Activated CD4-positive, alpha-beta T cell treated with anti-CD3 and anti-CD28 coated beads, Interleukin-2, amount 10 ng/mL, durations not matched to agents 7 days and 5 days (primary cell): ENCODE measurements at regions not wholly inside any gene's neighbourhood (a gene's known extent, or its start where the extent isn't known, plus 50 kb on each side); places are given as distances from the start of the nearest gene placed in this dataset.

Experiments
- CTCF ChIA-PET: fragments of 350-600 bp; sonication (Branson Sonifier 250); formaldehyde crosslinking; loops from one replicate; lab custom pipeline; 2021; ENCODE audit warnings: antibody characterized with exemption; lab: Charles Lee
- POLR2A ChIA-PET: fragments of 350-600 bp; sonication (Branson Sonifier 250); formaldehyde crosslinking; loops from one replicate; lab custom pipeline; 2021; ENCODE audit warnings: antibody characterized with exemption; lab: Charles Lee
- DNase-seq: peaks from one replicate; pipeline ENCODE4 v3.0.0-alpha.2; 2020
- H3K27ac Mint-ChIP-seq: one replicate; pipeline ENCODE4 v1.8.0; 2021; ENCODE audit warnings: mild to moderate bottlenecking, moderate library complexity, mixed read lengths
- H3K27me3 Mint-ChIP-seq: one replicate; pipeline ENCODE4 v1.8.0; 2021; ENCODE audit warnings: mixed read lengths
- H3K36me3 Mint-ChIP-seq: one replicate; pipeline ENCODE4 v1.8.0; 2021; ENCODE audit warnings: low read depth, mixed read lengths
- H3K4me1 Mint-ChIP-seq: one replicate; pipeline ENCODE4 v1.8.0; 2021; ENCODE audit warnings: mixed read lengths
- H3K4me3 Mint-ChIP-seq: one replicate; pipeline ENCODE4 v1.8.0; 2021; ENCODE audit warnings: mild to moderate bottlenecking, moderate library complexity, mixed read lengths
- H3K9me3 Mint-ChIP-seq: one replicate; pipeline ENCODE4 v1.8.0; 2021; ENCODE audit warnings: mixed read lengths

- ChIA-PET POLR2A (no interaction called here), CTCF (no interaction called here)
- Mint-ChIP-seq H3K4me3 (no peak overlapping the region), H3K9me3 (peaks cover 7% of the 10 kb centered on the region), H3K27ac (no peak overlapping the region), H3K4me1 (no peaks in the 10 kb centered on the region), H3K36me3 (no peaks in the 10 kb centered on the region), H3K27me3 (no peaks in the 10 kb centered on the region)
- no peak for DNase-seq
These were observed 1386.6 kb downstream of the PCDH7 start for GRCh38 chr4:32106767-32107166.

DNA sequence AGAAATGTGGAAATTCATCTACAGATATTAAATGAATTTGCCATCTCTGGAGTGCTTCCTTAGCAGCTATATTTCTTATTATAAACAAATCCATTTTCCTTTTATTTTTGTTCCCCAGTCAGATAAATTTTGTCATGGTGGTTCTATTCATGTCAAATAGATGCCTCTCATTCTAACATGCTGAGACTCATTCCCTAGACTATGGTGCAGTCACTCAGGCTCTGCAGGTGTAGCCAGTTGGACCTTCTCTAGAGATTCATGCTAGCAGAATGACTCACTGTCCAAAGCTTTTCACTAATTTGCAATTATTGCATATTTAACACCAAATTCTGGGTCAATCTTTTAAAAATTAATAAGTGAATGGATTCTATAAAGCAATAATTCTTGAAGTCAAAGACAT lies 1392.7 kb downstream of the PCDH7 start:
- Mint-ChIP-seq H3K9me3 (no peaks in the 10 kb centered on the region), H3K36me3 (no peaks in the 10 kb centered on the region), H3K27ac (no peak overlapping the region), H3K4me3 (no peak overlapping the region), H3K27me3 (no peaks in the 10 kb centered on the region), H3K4me1 (no peaks in the 10 kb centered on the region)
- DNase-seq, result no peak
- ChIA-PET POLR2A (no interaction called here), CTCF (no interaction called here)

- Mint-ChIP-seq H3K9me3 (peaks cover 4% of the 10 kb centered on the region), H3K4me1 (no peaks in the 10 kb centered on the region), H3K27me3 (no peaks in the 10 kb centered on the region), H3K27ac (no peak overlapping the region), H3K4me3 (no peak overlapping the region), H3K36me3 (no peaks in the 10 kb centered on the region)
- ChIA-PET CTCF (interaction anchor here (0.7 kb wide), 2 partner anchors 26 to 491 kb away, joined by 3 read pairs; no protein-coding TSS in a partner anchor), POLR2A (no interaction called here)
- no peak for DNase-seq
These were observed 1397.5 kb downstream of the PCDH7 start for GRCh38 chr4:32117693-32118092.

DNA sequence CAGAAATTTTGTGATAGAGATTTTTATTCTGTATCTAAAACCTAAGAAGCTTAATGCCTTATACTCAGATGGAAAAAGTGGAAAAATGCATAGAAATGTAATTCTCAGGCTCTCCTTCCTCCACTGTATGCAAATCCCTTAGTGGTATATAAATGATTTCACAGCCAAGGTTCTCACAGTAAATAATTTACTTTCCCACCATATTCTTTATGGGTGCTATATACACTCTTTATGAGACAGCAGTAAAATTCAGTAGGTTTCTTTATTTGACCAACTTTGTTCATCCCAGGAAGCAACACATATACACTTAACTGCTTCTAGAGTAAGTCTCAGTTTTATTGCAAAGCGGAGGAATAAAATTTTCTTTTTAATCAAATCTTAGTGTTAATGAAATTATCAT lies 1399.7 kb downstream of the PCDH7 start:
- ChIA-PET CTCF (no interaction called here), POLR2A (no interaction called here)
- H3K4me1 Mint-ChIP-seq, result no peaks in the 10 kb centered on the region
- DNase-seq, result no peak
- no peak overlapping the region for H3K27ac Mint-ChIP-seq
- H3K9me3 Mint-ChIP-seq, result peaks cover 9% of the 10 kb centered on the region
- no peaks in the 10 kb centered on the region for H3K36me3 Mint-ChIP-seq
- no peaks in the 10 kb centered on the region for H3K27me3 Mint-ChIP-seq
- H3K4me3 Mint-ChIP-seq, result no peak overlapping the region

DNA sequence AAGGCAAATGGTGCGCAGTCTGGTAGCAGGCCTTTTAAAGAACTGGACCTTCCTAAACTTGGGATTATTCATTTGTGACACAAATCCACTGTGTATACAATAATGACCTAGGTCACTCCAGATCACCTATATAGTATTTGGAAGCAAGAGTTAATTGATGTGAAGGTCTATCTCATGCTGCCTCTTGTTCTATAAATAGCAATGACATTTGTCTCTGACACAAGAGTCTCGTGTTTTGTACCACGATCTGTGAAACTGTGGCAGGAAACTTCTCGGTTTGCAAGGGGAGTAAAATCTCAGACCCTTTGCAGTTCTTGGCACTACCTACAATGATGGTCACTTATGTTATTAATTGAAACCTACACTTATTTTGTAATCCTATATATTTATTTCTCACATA lies 1408.4 kb downstream of the PCDH7 start:
- Mint-ChIP-seq H3K27ac (no peak overlapping the region), H3K9me3 (peaks cover 9% of the 10 kb centered on the region), H3K36me3 (no peaks in the 10 kb centered on the region), H3K27me3 (no peaks in the 10 kb centered on the region), H3K4me3 (no peak overlapping the region), H3K4me1 (no peaks in the 10 kb centered on the region)
- CTCF ChIA-PET, result no interaction called here
- POLR2A ChIA-PET, result no interaction called here
- DNase-seq, result no peak

GRCh38 chr4:32129967-32130366 lies 1409.8 kb downstream of the PCDH7 start:
- H3K27ac Mint-ChIP-seq, result no peak overlapping the region
- H3K9me3 Mint-ChIP-seq, result peaks cover 6% of the 10 kb centered on the region
- no peaks in the 10 kb centered on the region for H3K27me3 Mint-ChIP-seq
- H3K4me1 Mint-ChIP-seq, result no peaks in the 10 kb centered on the region
- no peak overlapping the region for H3K4me3 Mint-ChIP-seq
- DNase-seq, result no peak
- POLR2A ChIA-PET, result no interaction called here
- CTCF ChIA-PET, result no interaction called here
- H3K36me3 Mint-ChIP-seq, result no peaks in the 10 kb centered on the region

DNA sequence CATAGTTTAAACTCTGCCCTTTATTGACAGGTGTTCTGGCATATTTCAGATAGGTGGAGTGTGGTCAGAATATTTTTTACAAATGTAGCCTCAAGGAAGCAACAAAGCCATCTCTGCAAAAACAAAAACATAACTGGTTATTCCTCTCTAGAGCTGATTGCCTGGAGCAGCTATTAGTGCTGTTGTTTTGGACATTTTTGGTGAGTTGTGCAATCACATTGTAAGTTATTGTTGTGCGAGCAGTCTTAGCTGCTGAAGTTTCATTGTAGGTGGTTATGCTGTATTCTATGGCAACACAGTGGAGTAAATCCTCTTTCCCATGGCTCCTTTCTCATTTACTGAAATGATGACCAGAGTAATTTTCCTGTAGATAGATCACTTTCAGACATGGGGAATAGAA lies 1413.0 kb downstream of the PCDH7 start:
- no peak for DNase-seq
- Mint-ChIP-seq H3K4me1 (no peaks in the 10 kb centered on the region), H3K4me3 (no peak overlapping the region), H3K27me3 (no peaks in the 10 kb centered on the region), H3K36me3 (no peaks in the 10 kb centered on the region), H3K27ac (no peak overlapping the region), H3K9me3 (peaks cover under 1% of the 10 kb centered on the region)
- ChIA-PET CTCF (no interaction called here), POLR2A (no interaction called here)

DNA sequence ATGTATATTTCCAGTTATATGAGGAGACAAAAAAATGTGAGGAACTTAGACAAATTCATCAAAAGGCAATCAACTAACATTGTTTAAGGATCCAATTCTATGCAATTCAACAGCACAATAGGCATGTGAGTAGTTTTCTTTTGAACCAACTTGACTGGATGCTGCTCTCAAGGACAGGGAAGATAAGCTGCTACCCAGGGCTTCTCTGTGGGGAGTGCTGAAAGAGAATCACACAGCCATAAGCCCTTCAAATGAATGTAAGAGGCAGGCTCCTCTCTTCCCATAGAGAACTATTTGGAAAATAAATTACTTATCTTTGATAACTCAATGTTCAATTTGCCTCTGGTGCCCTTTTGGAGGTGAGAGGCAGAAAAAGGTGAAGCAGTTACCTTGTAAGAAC lies 1413.6 kb downstream of the PCDH7 start:
- H3K9me3 Mint-ChIP-seq, result no peaks in the 10 kb centered on the region
- DNase-seq, result no peak
- ChIA-PET POLR2A (no interaction called here), CTCF (no interaction called here)
- H3K4me1 Mint-ChIP-seq, result no peaks in the 10 kb centered on the region
- no peak overlapping the region for H3K27ac Mint-ChIP-seq
- no peaks in the 10 kb centered on the region for H3K36me3 Mint-ChIP-seq
- H3K4me3 Mint-ChIP-seq, result no peak overlapping the region
- no peaks in the 10 kb centered on the region for H3K27me3 Mint-ChIP-seq

GRCh38 chr4:32135642-32136041 lies 1415.5 kb downstream of the PCDH7 start:
- Mint-ChIP-seq H3K4me1 (no peaks in the 10 kb centered on the region), H3K27me3 (no peaks in the 10 kb centered on the region), H3K4me3 (no peak overlapping the region), H3K27ac (no peak overlapping the region), H3K9me3 (no peaks in the 10 kb centered on the region), H3K36me3 (no peaks in the 10 kb centered on the region)
- DNase-seq, result no peak
- ChIA-PET CTCF (no interaction called here), POLR2A (no interaction called here)

DNA sequence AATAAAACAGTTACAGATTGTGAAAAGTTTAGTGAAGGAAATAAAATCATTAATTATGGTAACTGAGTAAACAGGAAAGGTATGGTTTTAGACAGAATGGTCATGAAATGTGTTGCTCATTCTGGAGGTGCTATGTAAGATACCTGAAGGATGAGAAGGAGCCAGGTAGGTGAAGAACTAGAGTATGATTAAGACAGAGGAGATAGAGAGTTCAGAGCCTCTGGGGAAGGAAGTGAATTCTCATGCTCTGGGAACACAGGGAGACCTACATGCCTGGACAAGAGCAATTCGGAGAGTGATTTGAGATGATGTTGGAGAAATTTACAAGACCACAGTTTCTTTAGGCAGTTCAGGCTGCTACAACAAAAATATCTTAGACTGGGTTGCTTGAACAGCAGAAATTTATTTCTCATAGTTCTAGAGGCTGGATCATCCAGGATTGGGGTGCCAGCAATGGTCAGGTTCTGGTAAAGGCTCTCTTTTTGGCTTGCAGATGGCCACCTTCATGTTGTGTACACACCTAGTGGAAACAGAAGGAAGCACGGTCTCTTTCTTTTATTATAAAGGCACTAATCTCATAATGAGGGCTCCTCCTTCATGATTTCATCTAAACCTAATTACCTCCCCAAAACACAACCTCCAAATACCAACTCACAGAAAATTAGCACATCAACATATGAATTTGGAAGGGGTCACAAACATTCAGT lies 1416.1 kb downstream of the PCDH7 start:
- Mint-ChIP-seq H3K27me3 (no peaks in the 10 kb centered on the region), H3K4me1 (no peaks in the 10 kb centered on the region), H3K36me3 (no peaks in the 10 kb centered on the region), H3K4me3 (no peak overlapping the region), H3K9me3 (no peaks in the 10 kb centered on the region), H3K27ac (no peak overlapping the region)
- no peak for DNase-seq
- ChIA-PET POLR2A (no interaction called here), CTCF (no interaction called here)

DNA sequence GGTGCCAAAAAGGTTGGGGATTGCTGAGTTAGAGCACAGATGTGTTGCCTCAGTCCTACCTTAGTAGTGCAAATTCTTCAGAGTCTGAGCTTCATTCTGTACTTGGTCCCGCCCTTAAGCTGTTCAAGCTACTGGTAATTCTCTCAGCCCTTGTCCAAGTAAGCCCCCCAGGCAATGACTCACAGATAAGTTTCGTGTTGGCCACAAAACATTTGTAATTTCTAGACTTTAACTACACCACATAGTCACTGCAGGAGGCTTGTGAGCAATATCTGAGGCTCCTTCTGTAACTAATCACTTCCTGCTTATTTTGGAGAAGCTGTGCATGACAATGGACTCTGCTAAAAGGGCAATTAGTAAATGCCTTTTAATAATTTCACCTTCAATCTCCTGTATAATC lies 1420.5 kb downstream of the PCDH7 start:
- Mint-ChIP-seq H3K36me3 (no peaks in the 10 kb centered on the region), H3K4me1 (no peaks in the 10 kb centered on the region), H3K27ac (no peak overlapping the region), H3K27me3 (no peaks in the 10 kb centered on the region), H3K9me3 (peaks cover 2% of the 10 kb centered on the region), H3K4me3 (no peak overlapping the region)
- DNase-seq, result no peak
- POLR2A ChIA-PET, result no interaction called here
- CTCF ChIA-PET, result no interaction called here

GRCh38 chr4:32142075-32142474 lies 1421.9 kb downstream of the PCDH7 start:
- no peaks in the 10 kb centered on the region for H3K27me3 Mint-ChIP-seq
- no peak for DNase-seq
- H3K4me3 Mint-ChIP-seq, result no peak overlapping the region
- no peaks in the 10 kb centered on the region for H3K4me1 Mint-ChIP-seq
- POLR2A ChIA-PET, result no interaction called here
- H3K9me3 Mint-ChIP-seq, result peaks cover 4% of the 10 kb centered on the region
- CTCF ChIA-PET, result no interaction called here
- no peaks in the 10 kb centered on the region for H3K36me3 Mint-ChIP-seq
- H3K27ac Mint-ChIP-seq, result no peak overlapping the region

GRCh38 chr4:32145987-32146386 lies 1425.8 kb downstream of the PCDH7 start:
- H3K4me3 Mint-ChIP-seq, result no peak overlapping the region
- DNase-seq, result no peak
- no peaks in the 10 kb centered on the region for H3K36me3 Mint-ChIP-seq
- H3K4me1 Mint-ChIP-seq, result no peaks in the 10 kb centered on the region
- ChIA-PET CTCF (no interaction called here), POLR2A (no interaction called here)
- H3K27ac Mint-ChIP-seq, result no peak overlapping the region
- H3K9me3 Mint-ChIP-seq, result peaks cover 13% of the 10 kb centered on the region
- H3K27me3 Mint-ChIP-seq, result no peaks in the 10 kb centered on the region

DNA sequence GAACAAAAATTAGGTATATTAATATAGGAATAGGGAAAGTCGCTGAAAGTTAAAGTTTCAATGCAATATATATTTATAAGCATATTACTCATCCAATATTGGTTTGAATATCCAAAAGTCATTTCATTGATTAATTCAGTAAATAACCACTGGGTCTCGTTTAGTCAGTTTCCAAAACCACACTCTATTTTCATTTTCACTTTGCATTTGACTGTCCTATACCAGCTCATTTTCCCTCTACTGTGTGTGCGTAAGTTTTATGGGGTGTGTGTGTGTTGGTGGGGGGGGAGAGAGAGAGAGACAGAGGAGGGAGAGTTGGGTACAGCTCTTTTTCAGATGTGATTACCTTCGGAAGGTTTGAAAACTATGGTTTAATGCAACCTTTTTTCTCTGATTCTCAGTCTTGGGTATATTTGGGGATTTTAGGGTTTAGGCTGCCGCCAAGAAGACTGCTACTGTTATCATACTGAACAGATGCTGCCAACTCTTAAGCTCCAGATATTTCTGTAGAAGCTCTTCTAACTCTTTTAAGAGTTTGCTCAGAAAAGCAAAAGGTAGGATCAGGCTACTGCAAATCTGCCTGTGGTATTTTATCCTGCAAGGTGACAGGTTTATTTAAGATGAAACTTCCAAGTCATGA lies 1427.4 kb downstream of the PCDH7 start:
- no peaks in the 10 kb centered on the region for H3K4me1 Mint-ChIP-seq
- no peak for DNase-seq
- H3K4me3 Mint-ChIP-seq, result no peak overlapping the region
- CTCF ChIA-PET, result interaction anchor here (0.7 kb wide), 1 partner anchor 1240 kb away, joined by 3 read pairs; no protein-coding TSS in a partner anchor
- no peaks in the 10 kb centered on the region for H3K27me3 Mint-ChIP-seq
- no peak overlapping the region for H3K27ac Mint-ChIP-seq
- no peaks in the 10 kb centered on the region for H3K36me3 Mint-ChIP-seq
- POLR2A ChIA-PET, result no interaction called here
- H3K9me3 Mint-ChIP-seq, result peaks cover 13% of the 10 kb centered on the region
